ENCODE measurements at regions not wholly inside any gene's neighbourhood (a gene's known extent, or its start where the extent isn't known, plus 50 kb on each side); places are given as distances from the start of the nearest gene placed in this dataset.

DNA sequence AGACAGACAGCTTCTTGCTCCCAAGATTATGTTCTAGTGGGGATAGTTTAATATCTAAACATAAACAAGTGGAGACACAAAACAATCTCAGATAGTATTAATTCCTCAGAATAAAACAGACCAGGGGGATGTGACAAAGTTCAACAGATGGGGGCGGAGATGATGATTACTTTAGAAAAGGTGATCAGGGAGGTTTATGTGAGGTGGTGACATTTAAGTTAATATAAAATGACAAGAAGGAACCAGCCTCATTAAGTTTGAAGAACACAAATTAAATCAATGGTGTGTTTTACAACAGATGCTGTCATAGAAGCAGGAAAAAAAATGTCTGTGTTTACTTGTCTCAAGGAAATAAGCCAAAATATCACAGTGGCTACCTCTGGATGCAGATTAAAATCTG is 119.6 kb upstream of the HMHB1 start:
- in situ Hi-C loops (cut with HindIII; ENCODE audit: low pct_ligation_motif_present, low sequenced_read_pairs): no loop called here
- TF ChIP-seq, protein P1, sequence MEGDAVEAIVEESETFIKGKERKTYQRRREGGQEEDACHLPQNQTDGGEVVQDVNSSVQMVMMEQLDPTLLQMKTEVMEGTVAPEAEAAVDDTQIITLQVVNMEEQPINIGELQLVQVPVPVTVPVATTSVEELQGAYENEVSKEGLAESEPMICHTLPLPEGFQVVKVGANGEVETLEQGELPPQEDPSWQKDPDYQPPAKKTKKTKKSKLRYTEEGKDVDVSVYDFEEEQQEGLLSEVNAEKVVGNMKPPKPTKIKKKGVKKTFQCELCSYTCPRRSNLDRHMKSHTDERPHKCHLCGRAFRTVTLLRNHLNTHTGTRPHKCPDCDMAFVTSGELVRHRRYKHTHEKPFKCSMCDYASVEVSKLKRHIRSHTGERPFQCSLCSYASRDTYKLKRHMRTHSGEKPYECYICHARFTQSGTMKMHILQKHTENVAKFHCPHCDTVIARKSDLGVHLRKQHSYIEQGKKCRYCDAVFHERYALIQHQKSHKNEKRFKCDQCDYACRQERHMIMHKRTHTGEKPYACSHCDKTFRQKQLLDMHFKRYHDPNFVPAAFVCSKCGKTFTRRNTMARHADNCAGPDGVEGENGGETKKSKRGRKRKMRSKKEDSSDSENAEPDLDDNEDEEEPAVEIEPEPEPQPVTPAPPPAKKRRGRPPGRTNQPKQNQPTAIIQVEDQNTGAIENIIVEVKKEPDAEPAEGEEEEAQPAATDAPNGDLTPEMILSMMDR (IDR thresholded peaks at IDR 0.05; ENCODE audit: low read depth, low read length, missing control alignments): no peak
- no peaks in the 10 kb centered on the region for H3K36me3 ChIP-seq (replicated peaks)
- DNase-seq: no peak
- H3K27me3 ChIP-seq (replicated peaks): no peaks in the 10 kb centered on the region
- H3K4me3 ChIP-seq (ENCODE audit: low read depth, low read length): no peak overlapping the region
- H3K27ac ChIP-seq: no peak overlapping the region

DNA sequence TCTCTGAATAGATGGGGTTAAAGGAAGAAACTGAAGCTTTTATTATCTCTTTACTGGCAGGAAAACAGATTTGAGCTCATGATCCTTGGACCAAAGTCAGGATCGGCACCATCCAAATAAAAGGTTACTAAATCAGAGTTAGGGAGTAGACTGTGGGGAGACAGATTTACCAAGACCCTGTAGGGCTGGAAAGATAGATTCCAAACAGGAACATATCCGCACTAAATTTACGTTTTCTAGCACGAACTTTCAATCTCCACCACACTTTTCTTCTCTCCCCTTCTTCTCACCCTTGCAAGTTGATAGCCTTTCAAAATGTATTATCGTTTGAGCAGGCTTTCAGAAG is 120.0 kb upstream of the HMHB1 start:
- in situ Hi-C loops (cut with HindIII; ENCODE audit: low pct_ligation_motif_present, low sequenced_read_pairs): no loop called here
- Histone ChIP-seq H3K36me3 (replicated peaks) (no peaks in the 10 kb centered on the region), H3K4me3 (ENCODE audit: low read depth, low read length) (no peak overlapping the region), H3K27me3 (replicated peaks) (no peaks in the 10 kb centered on the region), H3K27ac (no peak overlapping the region)
- no peak for DNase-seq
- TF ChIP-seq, protein P1 (IDR thresholded peaks at IDR 0.05; ENCODE audit: low read depth, low read length, missing control alignments): no peak

DNA sequence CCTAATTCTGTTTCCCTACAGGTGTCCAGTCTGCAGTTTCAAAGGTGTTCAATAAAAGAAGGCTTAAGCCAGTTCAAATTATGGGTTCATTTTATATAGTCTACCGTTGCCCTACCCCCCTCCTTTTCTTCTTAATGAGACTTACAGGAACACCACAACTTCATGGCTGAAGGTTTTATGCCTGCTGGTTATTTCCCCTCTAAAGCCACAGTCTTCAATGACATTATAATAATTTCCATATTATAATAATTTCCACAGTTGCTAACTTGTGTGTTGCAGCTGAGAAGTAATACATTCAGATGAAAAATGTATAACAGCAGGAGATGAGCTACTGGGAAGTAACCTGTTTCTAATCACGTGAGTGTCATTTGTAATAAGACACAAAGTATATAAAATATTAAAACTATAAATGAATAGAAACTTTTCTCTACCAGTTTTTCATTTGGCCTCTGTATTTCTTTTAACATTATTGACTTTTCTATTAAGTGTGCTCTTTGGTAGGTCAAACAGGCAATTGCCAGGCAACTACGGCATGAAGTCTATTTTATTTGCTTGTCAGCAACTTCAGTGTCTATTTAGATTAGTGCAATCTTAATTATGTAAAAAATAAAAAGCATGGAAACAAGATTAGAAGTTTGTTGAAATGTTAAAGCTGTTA is 120.5 kb upstream of the HMHB1 start:
- H3K4me3 ChIP-seq (ENCODE audit: low read depth, low read length): no peak overlapping the region
- DNase-seq: no peak
- in situ Hi-C loops (cut with HindIII; ENCODE audit: low pct_ligation_motif_present, low sequenced_read_pairs): no loop called here
- TF ChIP-seq, protein P1 (IDR thresholded peaks at IDR 0.05; ENCODE audit: low read depth, low read length, missing control alignments): no peak
- H3K36me3 ChIP-seq (replicated peaks): no peaks in the 10 kb centered on the region
- no peak overlapping the region for H3K27ac ChIP-seq
- H3K27me3 ChIP-seq (replicated peaks): no peaks in the 10 kb centered on the region

DNA sequence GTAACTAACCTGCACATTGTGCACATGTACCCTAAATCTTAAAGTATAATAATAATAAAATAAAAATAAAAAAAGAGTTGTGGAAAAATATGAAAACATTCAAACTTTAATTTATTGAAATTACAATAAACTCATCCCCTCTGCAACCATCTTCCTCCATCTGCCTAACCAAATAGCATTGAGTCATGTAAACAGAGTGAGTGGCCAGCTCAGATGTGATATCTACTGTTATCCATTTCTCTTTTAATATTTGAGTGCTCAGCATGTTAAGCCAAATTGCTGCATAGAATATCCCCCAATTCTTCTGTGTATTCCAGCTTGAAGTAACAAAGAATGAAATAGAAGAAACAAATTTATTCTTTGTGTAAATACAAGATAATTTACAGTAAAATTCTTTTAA is 124.4 kb upstream of the HMHB1 start:
- H3K27me3 ChIP-seq (replicated peaks): no peaks in the 10 kb centered on the region
- no peak overlapping the region for H3K4me3 ChIP-seq (ENCODE audit: low read depth, low read length)
- in situ Hi-C loops (cut with HindIII; ENCODE audit: low pct_ligation_motif_present, low sequenced_read_pairs): no loop called here
- no peaks in the 10 kb centered on the region for H3K36me3 ChIP-seq (replicated peaks)
- H3K27ac ChIP-seq: no peak overlapping the region
- DNase-seq: no peak
- TF ChIP-seq, protein P1 (IDR thresholded peaks at IDR 0.05; ENCODE audit: low read depth, low read length, missing control alignments): no peak

DNA sequence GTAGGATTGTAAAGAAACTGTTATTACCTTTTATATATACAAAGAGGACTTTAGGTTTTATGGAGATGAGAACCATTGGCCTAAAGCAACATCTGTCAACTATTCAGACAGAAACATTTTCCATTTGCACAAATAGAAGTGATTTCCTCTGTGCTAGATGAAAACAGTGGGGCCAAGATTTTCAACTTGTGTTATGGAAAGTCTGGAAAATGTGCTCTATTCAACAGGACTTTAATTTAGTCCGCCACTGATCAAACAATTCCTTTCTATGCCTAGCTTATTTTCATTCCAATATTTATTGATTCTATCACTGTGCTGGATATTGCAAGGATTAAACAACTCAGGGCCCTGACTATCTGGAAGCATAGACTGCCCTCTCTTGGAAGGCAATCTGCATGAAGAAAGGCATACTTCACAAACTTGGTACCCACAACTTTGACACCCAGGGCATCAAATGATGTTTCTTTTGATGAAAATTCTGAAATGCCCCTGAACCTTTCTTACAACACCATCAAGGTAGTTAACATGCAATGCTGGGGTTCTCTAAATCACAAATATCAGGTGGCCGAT is 126.6 kb upstream of the HMHB1 start:
- Histone ChIP-seq H3K36me3 (replicated peaks) (no peaks in the 10 kb centered on the region), H3K27me3 (replicated peaks) (no peaks in the 10 kb centered on the region), H3K27ac (no peak overlapping the region), H3K4me3 (ENCODE audit: low read depth, low read length) (no peak overlapping the region)
- peak; percentile 32 for DNase-seq
- in situ Hi-C loops (cut with HindIII; ENCODE audit: low pct_ligation_motif_present, low sequenced_read_pairs): no loop called here
- TF ChIP-seq, protein P1 (IDR thresholded peaks at IDR 0.05; ENCODE audit: low read depth, low read length, missing control alignments): peak; percentile 64

DNA sequence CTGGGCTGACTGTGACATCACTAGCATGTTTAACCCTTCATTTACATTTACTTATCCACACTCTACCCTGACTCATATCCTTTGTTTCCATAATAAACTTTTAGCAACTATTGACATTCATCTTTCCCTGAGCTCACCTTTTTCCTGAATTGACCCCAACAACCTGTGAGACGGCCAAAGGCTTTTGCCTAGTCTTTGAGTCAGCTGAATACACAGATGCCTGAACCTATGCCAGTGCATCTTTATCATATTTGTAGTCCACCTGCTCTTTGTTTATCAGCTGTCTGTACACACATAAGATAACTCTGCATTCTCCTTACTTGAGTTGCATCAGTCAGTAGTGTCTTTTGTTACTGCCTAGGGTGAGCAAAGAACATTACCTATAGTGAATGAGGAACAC is 128.5 kb upstream of the HMHB1 start:
- no peaks in the 10 kb centered on the region for H3K27me3 ChIP-seq (replicated peaks)
- no peaks in the 10 kb centered on the region for H3K36me3 ChIP-seq (replicated peaks)
- TF ChIP-seq, protein P1 (IDR thresholded peaks at IDR 0.05; ENCODE audit: low read depth, low read length, missing control alignments): no peak
- no peak overlapping the region for H3K4me3 ChIP-seq (ENCODE audit: low read depth, low read length)
- no peak for DNase-seq
- H3K27ac ChIP-seq: no peak overlapping the region
- in situ Hi-C loops (cut with HindIII; ENCODE audit: low pct_ligation_motif_present, low sequenced_read_pairs): no loop called here

Data from brain microvascular endothelial cell (primary cell).